A549 (cell line): ENCODE measurements at regions not wholly inside any gene's neighbourhood (a gene's known extent, or its start where the extent isn't known, plus 50 kb on each side); places are given as distances from the start of the nearest gene placed in this dataset.

Experiments
- BHLHE40 ChIP-seq: IDR thresholded peaks from 2 replicates; pipeline ENCODE4 v1.6.1; 2012; ENCODE audit warnings: low read depth, low read length, inconsistent platforms
- CBX2 ChIP-seq: fragments of 200-600 bp; sonication (generic); IDR thresholded peaks from 2 replicates; pipeline ENCODE4 v1.6.1; 2016; ENCODE audit warnings: low read depth, mild to moderate bottlenecking, borderline replicate concordance
- MAFK ChIP-seq: fragments of 450-650 bp; IDR thresholded peaks from 2 replicates; pipeline ENCODE4 v1.6.1; 2014; ENCODE audit not compliant: partially characterized antibody
- NFE2L2 ChIP-seq: fragments of 150-350 bp; conservative IDR thresholded peaks from 2 replicates; pipeline ENCODE4 v1.6.1; 2014; ENCODE audit warnings: low read length
- NPAS2 ChIP-seq: fragments of 250-450 bp; sonication (Bioruptor Pico); IDR thresholded peaks from 2 replicates; pipeline ENCODE4 v1.8.0; 2022; ENCODE audit warnings: mild to moderate bottlenecking, moderate library complexity, borderline replicate concordance
- POLR2A ChIP-seq: IDR thresholded peaks from 2 replicates; pipeline ENCODE4 v1.6.1; 2012; ENCODE audit warnings: mild to moderate bottlenecking, low read length
- RAD21 ChIP-seq, 2 experiments: fragments of >200 bp in 1 of 2; sonication (Bioruptor Twin) in 1 of 2; formaldehyde crosslinking in 1 of 2; IDR thresholded peaks in 1 of 2; conservative IDR thresholded peaks in 1 of 2; 2 replicates in 1 of 2; 3 replicates in 1 of 2; pipeline ENCODE4 v1.6.1; 2012 to 2018; ENCODE audit warnings: inconsistent platforms in 1 of 2

DNA sequence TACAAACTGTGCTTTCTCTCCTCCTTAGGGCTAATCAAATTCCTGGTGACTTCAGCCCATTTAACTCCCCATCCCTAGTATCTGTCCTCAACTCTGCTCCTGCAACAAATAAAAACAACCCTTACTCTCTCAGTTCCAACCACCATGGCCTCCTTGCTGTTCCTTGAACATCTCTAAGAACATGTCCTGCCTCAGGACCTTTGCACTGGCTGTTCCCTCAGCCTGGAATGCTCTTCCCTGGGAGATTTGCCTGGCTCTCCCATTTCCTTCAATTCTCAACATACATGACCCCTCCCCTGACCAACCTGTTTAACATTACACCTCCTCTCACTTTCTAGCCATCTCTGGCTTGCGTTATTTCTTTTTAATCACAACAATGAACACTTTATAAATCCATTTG is 170.5 kb downstream of the PTPN11 start:
- no peak for TF ChIP-seq BHLHE40
- no peak for TF ChIP-seq MAFK
- TF ChIP-seq RAD21 (conservative IDR thresholded peaks at IDR 0.05 in 1 of 2, IDR thresholded peaks at IDR 0.05 in 1 of 2), result no peak
- no peak for TF ChIP-seq NFE2L2
- no peak for TF ChIP-seq POLR2A
- TF ChIP-seq NPAS2, result no peak
- no peak for TF ChIP-seq CBX2
